ENCODE measurements at regions not wholly inside any gene's neighbourhood (a gene's known extent, or its start where the extent isn't known, plus 50 kb on each side); places are given as distances from the start of the nearest gene placed in this dataset.

DNA sequence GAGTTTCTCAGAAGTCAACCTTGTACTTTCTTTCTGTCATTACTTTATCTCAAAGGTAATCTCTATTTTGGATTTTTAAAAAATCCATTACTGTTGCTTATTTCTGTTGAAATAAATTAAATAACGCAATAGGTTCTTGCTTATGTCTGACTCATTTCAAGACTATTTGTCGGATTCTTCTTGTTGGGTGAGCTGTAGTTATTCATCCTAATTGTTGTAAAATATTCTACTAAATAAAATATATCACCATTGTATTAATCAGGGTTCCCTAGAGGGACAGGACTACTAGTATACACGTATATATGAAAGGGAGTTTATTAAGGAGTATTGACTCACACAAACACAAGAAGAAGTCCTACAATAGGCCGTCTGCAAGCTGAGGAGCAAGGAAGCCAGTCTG is 403.9 kb upstream of the CYRIA start:
- TF ChIP-seq, protein P1, sequence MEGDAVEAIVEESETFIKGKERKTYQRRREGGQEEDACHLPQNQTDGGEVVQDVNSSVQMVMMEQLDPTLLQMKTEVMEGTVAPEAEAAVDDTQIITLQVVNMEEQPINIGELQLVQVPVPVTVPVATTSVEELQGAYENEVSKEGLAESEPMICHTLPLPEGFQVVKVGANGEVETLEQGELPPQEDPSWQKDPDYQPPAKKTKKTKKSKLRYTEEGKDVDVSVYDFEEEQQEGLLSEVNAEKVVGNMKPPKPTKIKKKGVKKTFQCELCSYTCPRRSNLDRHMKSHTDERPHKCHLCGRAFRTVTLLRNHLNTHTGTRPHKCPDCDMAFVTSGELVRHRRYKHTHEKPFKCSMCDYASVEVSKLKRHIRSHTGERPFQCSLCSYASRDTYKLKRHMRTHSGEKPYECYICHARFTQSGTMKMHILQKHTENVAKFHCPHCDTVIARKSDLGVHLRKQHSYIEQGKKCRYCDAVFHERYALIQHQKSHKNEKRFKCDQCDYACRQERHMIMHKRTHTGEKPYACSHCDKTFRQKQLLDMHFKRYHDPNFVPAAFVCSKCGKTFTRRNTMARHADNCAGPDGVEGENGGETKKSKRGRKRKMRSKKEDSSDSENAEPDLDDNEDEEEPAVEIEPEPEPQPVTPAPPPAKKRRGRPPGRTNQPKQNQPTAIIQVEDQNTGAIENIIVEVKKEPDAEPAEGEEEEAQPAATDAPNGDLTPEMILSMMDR (IDR thresholded peaks at IDR 0.05; ENCODE audit: low read length) = no peak
- TF ChIP-seq EZH2 (optimal IDR thresholded peaks at IDR 0.05; ENCODE audit: low read depth, low read length) = no peak
- no peak for TF ChIP-seq EZH2phosphoT487 (IDR thresholded peaks at IDR 0.05; ENCODE audit: low read length)
